IMR-90 (cell line): ENCODE measurements at regions not wholly inside any gene's neighbourhood (a gene's known extent, or its start where the extent isn't known, plus 50 kb on each side); places are given as distances from the start of the nearest gene placed in this dataset.

Source experiments
- ATAC-seq: fragments of 200-7000 bp; cut with Tn5 transposase; 2 replicates; pipeline ENCODE4 v1.9.1; 2020; ENCODE audit warnings: low read depth, mild to moderate bottlenecking, moderate library complexity
- BruUV-seq: library from RNA; stranded (reverse); fragments of 400-500 nt; replicated peaks from 2 replicates; lab custom pipeline; 2021; lab: Mats Ljungman, UMichigan
- CTCF ChIA-PET: fragments of 300-600 bp; formaldehyde crosslinking; extraction: SDS; loops from one replicate; lab custom pipeline; 2021; ENCODE audit warnings: antibody characterized with exemption; lab: Yijun Ruan, JAX
- POLR2A ChIA-PET: fragments of 300-600 bp; sonication (Branson Sonifier 250); formaldehyde crosslinking; loops from one replicate; lab custom pipeline; 2022; ENCODE audit warnings: antibody characterized with exemption; ENCODE audit not compliant: unreplicated experiment; lab: Charles Lee
- DNase-seq: peaks from one replicate; pipeline ENCODE4 v3.0.0; 2013
- H2AFZ ChIP-seq: replicated peaks from 2 replicates; pipeline ENCODE3; 2013; ENCODE audit warnings: low read length, mild to moderate bottlenecking; ENCODE audit not compliant: poor library complexity
- H2AK5ac ChIP-seq: 2 replicates; pipeline ENCODE4 v1.6.1; 2013; ENCODE audit warnings: low read depth, low read length, inconsistent platforms
- H2AK9ac ChIP-seq: replicated peaks from 2 replicates; pipeline ENCODE3; 2013; ENCODE audit warnings: mild to moderate bottlenecking, low read depth, low read length, moderate library complexity; ENCODE audit not compliant: poor library complexity
- H2BK120ac ChIP-seq: 2 replicates; pipeline ENCODE4 v1.6.1; 2013; ENCODE audit warnings: low read depth, low read length, inconsistent platforms
- H2BK15ac ChIP-seq: 3 replicates; pipeline ENCODE4 v1.6.1; 2013; ENCODE audit warnings: low read depth, low read length, inconsistent platforms
- H2BK20ac ChIP-seq: 2 replicates; pipeline ENCODE4 v1.6.1; 2013; ENCODE audit warnings: low read depth, mild to moderate bottlenecking, inconsistent platforms, low read length, moderate library complexity
- H2BK5ac ChIP-seq: 2 replicates; pipeline ENCODE4 v1.6.1; 2013; ENCODE audit warnings: mild to moderate bottlenecking, low read depth, low read length, inconsistent platforms; ENCODE audit not compliant: poor library complexity, severe bottlenecking
- H3K14ac ChIP-seq: replicated peaks from 2 replicates; pipeline ENCODE4 v1.6.1; 2013; ENCODE audit warnings: low read depth, low read length, inconsistent platforms
- H3K18ac ChIP-seq: 2 replicates; pipeline ENCODE4 v1.6.1; 2013; ENCODE audit warnings: low read depth, low read length, control low read depth
- H3K23ac ChIP-seq: 2 replicates; pipeline ENCODE4 v1.6.1; 2013; ENCODE audit warnings: low read depth, low read length, inconsistent platforms
- H3K27ac ChIP-seq: 2 replicates; pipeline ENCODE4 v1.5.1; 2013; ENCODE audit warnings: mild to moderate bottlenecking, control low read depth, low read length; ENCODE audit not compliant: insufficient read depth
- H3K27me3 ChIP-seq: 2 replicates; pipeline ENCODE4 v1.6.1; 2013; ENCODE audit warnings: low read length; ENCODE audit not compliant: control insufficient read depth, insufficient read depth
- H3K36me3 ChIP-seq: 2 replicates; pipeline ENCODE4 v1.6.1; 2013; ENCODE audit warnings: low read length, mixed read lengths; ENCODE audit not compliant: control insufficient read depth, insufficient read depth
- H3K4ac ChIP-seq: 2 replicates; pipeline ENCODE4 v1.6.1; 2013; ENCODE audit warnings: low read depth, low read length, inconsistent platforms
- H3K4me1 ChIP-seq: 2 replicates; pipeline ENCODE4 v1.6.1; 2013; ENCODE audit warnings: low read length, mixed read lengths; ENCODE audit not compliant: control insufficient read depth, insufficient read depth
- H3K4me2 ChIP-seq: 2 replicates; pipeline ENCODE4 v1.6.1; 2013; ENCODE audit warnings: low read depth, mild to moderate bottlenecking, control low read depth, low read length, moderate library complexity
- H3K4me3 ChIP-seq: 2 replicates; pipeline ENCODE4 v1.5.1; 2013; ENCODE audit warnings: low read depth, mild to moderate bottlenecking, control low read depth, low read length, moderate library complexity; ENCODE audit not compliant: insufficient read depth
- H3K56ac ChIP-seq: 2 replicates; pipeline ENCODE4 v1.6.1; 2013; ENCODE audit warnings: low read length, inconsistent platforms; ENCODE audit not compliant: insufficient read depth; ENCODE audit errors: extremely low read depth
- H3K79me1 ChIP-seq, 2 experiments: 2 replicates each; pipeline ENCODE4 v1.6.1; 2013; ENCODE audit warnings: low read length in 2 of 2, inconsistent platforms in 1 of 2, low read depth in 1 of 2
- H3K9ac ChIP-seq: 2 replicates; pipeline ENCODE4 v1.6.1; 2013; ENCODE audit warnings: low read depth, low read length, control low read depth
- H3K9me1 ChIP-seq: 2 replicates; pipeline ENCODE4 v1.6.1; 2013; ENCODE audit warnings: low read length, inconsistent platforms; ENCODE audit not compliant: insufficient read depth
- H3K9me3 ChIP-seq: 2 replicates; pipeline ENCODE4 v1.6.1; 2013; ENCODE audit warnings: low read length; ENCODE audit not compliant: control insufficient read depth, insufficient read depth
- H4K20me1 ChIP-seq: 2 replicates; pipeline ENCODE4 v1.6.1; 2013; ENCODE audit warnings: low read length, inconsistent platforms; ENCODE audit not compliant: insufficient read depth
- H4K5ac ChIP-seq: 2 replicates; pipeline ENCODE4 v1.6.1; 2013; ENCODE audit warnings: mild to moderate bottlenecking, low read depth, low read length, control low read depth
- H4K8ac ChIP-seq, 2 experiments: 2 replicates each; pipeline ENCODE4 v1.6.1; 2013; ENCODE audit warnings: low read depth in 2 of 2, low read length in 2 of 2, control low read depth in 1 of 2, inconsistent platforms in 1 of 2
- H4K91ac ChIP-seq: 2 replicates; pipeline ENCODE4 v1.6.1; 2013; ENCODE audit warnings: low read depth, low read length, inconsistent platforms; ENCODE audit not compliant: insufficient read depth
- CTCF ChIP-seq: conservative IDR thresholded peaks from 2 replicates; pipeline ENCODE4 v1.5.1; 2012; ENCODE audit warnings: mild to moderate bottlenecking, low read depth, low read length, improper control_type of control experiment
- ELK1 ChIP-seq: fragments of 150-350 bp; IDR thresholded peaks from 2 replicates; pipeline ENCODE4 v1.6.1; 2016; ENCODE audit warnings: low read depth, mild to moderate bottlenecking, low read length, moderate library complexity, borderline replicate concordance
- MAFK ChIP-seq: IDR thresholded peaks from 2 replicates; pipeline ENCODE4 v1.6.1; 2012; ENCODE audit warnings: low read depth, low read length, improper control_type of control experiment
- MAZ ChIP-seq: IDR thresholded peaks from 2 replicates; pipeline ENCODE4 v1.6.1; 2012; ENCODE audit warnings: low read depth, mild to moderate bottlenecking, low read length, improper control_type of control experiment, moderate library complexity, borderline replicate concordance
- RAD21 ChIP-seq: IDR thresholded peaks from 2 replicates; pipeline ENCODE4 v1.6.1; 2012; ENCODE audit warnings: low read length, improper control_type of control experiment
- RCOR1 ChIP-seq: IDR thresholded peaks from 2 replicates; pipeline ENCODE4 v1.6.1; 2012; ENCODE audit warnings: mild to moderate bottlenecking, low read length, improper control_type of control experiment; ENCODE audit not compliant: insufficient replicate concordance
- RFX5 ChIP-seq: IDR thresholded peaks from 2 replicates; pipeline ENCODE4 v1.8.0; 2012; ENCODE audit warnings: low read depth, mild to moderate bottlenecking, low read length, moderate library complexity
- SMC3 ChIP-seq: fragments of 150-350 bp; IDR thresholded peaks from 2 replicates; pipeline ENCODE4 v1.6.1; 2016; ENCODE audit warnings: low read depth, mild to moderate bottlenecking, antibody characterized with exemption, low read length, moderate library complexity
- USF2 ChIP-seq: fragments of 150-350 bp; IDR thresholded peaks from 2 replicates; pipeline ENCODE4 v1.6.1; 2017; ENCODE audit warnings: mild to moderate bottlenecking, antibody characterized with exemption, low read length, low read depth
- WGBS, 2 experiments: methylation state at CpG; one replicate each; pipeline versions ENCODE4 v1.1.5 to v1.1.7; 2013; ENCODE audit warnings: missing lambda C conversion rate in 2 of 2; ENCODE audit not compliant: insufficient read length in 1 of 2; ENCODE audit errors: extremely low coverage in 2 of 2; 5-methylcytosine and 5-hydroxymethylcytosine counted together
- dilution Hi-C: fragments of 300-500 bp; cut with HindIII; formaldehyde crosslinking; loops from one replicate; pipeline ENCODE4 v1.14.3; 2018; ENCODE audit warnings: low sequenced_read_pairs; ENCODE audit not compliant: unreplicated experiment
- in situ Hi-C: fragments of 300-500 bp; cut with MboI; formaldehyde crosslinking; loops from 3 replicates; pipeline ENCODE4 v1.14.3; 2019; ENCODE audit warnings: low sequenced_read_pairs, inconsistent platforms, mixed read lengths
- intact Hi-C: fragments of 100-400 bp; cut with micrococcal nuclease; formaldehyde crosslinking; loops from 2 replicates; pipeline ENCODE4 v1.10.0; 2022

GRCh38 chr5:68544648-68545552 is 329.3 kb downstream of the PIK3R1 start (continued):
- TF ChIP-seq MAZ, result no peak

DNA sequence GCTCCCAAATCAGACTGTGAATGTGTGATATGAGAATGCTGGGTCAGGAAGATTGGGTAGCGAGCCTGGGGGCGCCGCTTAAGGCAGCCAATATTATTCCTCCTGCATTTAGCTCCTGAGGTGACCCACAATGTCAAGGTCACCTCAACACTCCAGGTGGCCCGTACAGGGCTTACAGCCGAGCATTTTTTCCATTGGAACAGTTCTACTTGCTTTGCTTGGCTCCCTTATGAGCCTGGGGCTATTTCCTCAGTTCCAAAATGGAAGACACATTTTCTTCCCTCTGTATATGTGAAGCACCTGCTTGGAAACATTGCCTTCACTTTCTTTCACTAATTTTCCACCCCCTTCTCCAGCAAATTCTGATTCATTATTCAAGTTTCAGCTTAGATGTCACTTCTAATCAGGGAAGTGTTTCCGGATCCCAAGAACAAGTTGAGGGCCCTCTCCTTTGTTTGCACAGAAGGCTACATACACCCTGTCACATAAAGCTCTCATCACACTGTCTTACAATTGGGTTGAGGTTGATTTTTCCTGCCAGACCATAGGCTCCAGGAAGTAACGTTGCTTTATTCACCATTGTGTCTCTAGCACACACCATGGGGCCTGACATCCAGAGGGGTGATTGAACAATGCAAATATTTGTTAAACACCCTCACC is 330.2 kb downstream of the PIK3R1 start:
- dilution Hi-C loops, result no loop called here
- no peaks in the 10 kb centered on the region for H3K27me3 ChIP-seq
- no peak overlapping the region for H3K4me3 ChIP-seq
- H3K18ac ChIP-seq, result no peak overlapping the region
- ATAC-seq (no peak), DNase-seq (no peak)
- no peak overlapping the region for H4K5ac ChIP-seq
- H3K36me3 ChIP-seq, result no peaks in the 10 kb centered on the region
- no peaks in the 10 kb centered on the region for H3K79me1 ChIP-seq
- no peaks in the 10 kb centered on the region for H4K20me1 ChIP-seq
- no peak overlapping the region; the same call in 1 of the 2 replicates for H4K91ac ChIP-seq
- H4K8ac ChIP-seq, result no peak overlapping the region; a peak in 1 of 4 replicates
- WGBS, 2 experiments, result 82% methylated on average over 2 of the region's 7 CpGs; no CpG with 5 or more reads in 1 of the 2 experiments
- in situ Hi-C loops, result no loop called here
- H3K4ac ChIP-seq, result peak overlapping the region; percentile 53; the same call in 1 of the 2 replicates
- peak overlapping the region; percentile 64; the same call in 2 of the 3 replicates for H2BK15ac ChIP-seq
- H2AK9ac ChIP-seq, result no peak overlapping the region
- H3K27ac ChIP-seq, result no peak overlapping the region
- H2AK5ac ChIP-seq, result 0 out of 2 replicates have a peak overlapping the region, but pooled peaks have one; percentile 52
- H3K23ac ChIP-seq, result no peak overlapping the region
- peak overlapping the region; percentile 65; the same call in 1 of the 2 replicates for H3K14ac ChIP-seq
- no TSS peak for BruUV-seq
- H3K4me1 ChIP-seq, result peaks cover 4% of the 10 kb centered on the region
- no peak overlapping the region for H2AFZ ChIP-seq
- no peak overlapping the region for H3K9ac ChIP-seq
- H3K56ac ChIP-seq, result no peak overlapping the region
- ChIA-PET CTCF (no interaction called here), POLR2A (no interaction called here)
- H3K4me2 ChIP-seq, result no peak overlapping the region
- peaks cover 3% of the 10 kb centered on the region; the same call in 1 of the 2 replicates for H3K9me1 ChIP-seq
- H3K9me3 ChIP-seq, result no peaks in the 10 kb centered on the region
- H2BK20ac ChIP-seq, result peak overlapping the region; percentile 66; the same call in 1 of the 2 replicates
- peak overlapping the region; percentile 35 for H2BK5ac ChIP-seq
- peak overlapping the region; percentile 28; the same call in 1 of the 2 replicates for H2BK120ac ChIP-seq
- intact Hi-C loops, result no loop called here
- TF ChIP-seq MAFK, result no peak
- TF ChIP-seq RAD21, result no peak
- TF ChIP-seq ELK1, result no peak
- TF ChIP-seq USF2, result no peak
- no peak for TF ChIP-seq RCOR1
- no peak for TF ChIP-seq SMC3
- no peak for TF ChIP-seq MAZ
- TF ChIP-seq RFX5, result no peak
- no peak for TF ChIP-seq CTCF
